GM21423 (cell line): ENCODE measurements at regions not wholly inside any gene's neighbourhood (a gene's known extent, or its start where the extent isn't known, plus 50 kb on each side); places are given as distances from the start of the nearest gene placed in this dataset.
"Not testable (repeated sequence)": the region's sequence is repeated elsewhere in the genome, so short reads cannot be mapped to it uniquely, and the experiment has no call there.

Experiments
- ATAC-seq: cut with Tn5 transposase; IDR thresholded peaks from one replicate; pipeline ENCODE4 v1.9.1; 2021; ENCODE audit warnings: mild to moderate bottlenecking, moderate library complexity; ENCODE audit not compliant: unreplicated experiment

- no peak for ATAC-seq
Measured at GRCh38 chr18:34280000-34280399, 55.3 kb upstream of the NOL4 start.

GRCh38 chr18:34280653-34281052 lies 55.9 kb upstream of the NOL4 start:
- ATAC-seq, result no peak

- ATAC-seq, result no peak
Measured at GRCh38 chr18:34281290-34281689, 56.6 kb upstream of the NOL4 start.

DNA sequence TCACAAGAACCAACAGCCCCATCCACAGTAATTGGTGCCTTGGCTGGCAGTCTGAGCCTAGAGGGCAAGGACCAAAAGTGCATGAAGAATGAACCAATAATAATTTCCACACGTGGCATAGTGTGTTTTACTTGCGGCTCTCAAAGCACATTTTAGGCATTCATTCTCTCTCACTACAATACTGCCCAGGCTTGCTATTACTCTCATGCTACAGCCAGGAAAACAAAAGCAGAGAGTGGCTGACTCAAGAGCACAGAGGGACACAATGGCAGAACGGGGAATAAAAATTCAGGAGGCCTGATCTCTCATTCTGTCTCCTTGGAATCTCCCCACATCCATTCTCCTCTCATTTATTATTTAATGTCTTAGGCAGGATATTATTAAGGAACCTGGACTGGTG lies 57.0 kb upstream of the NOL4 start:
- no peak for ATAC-seq

DNA sequence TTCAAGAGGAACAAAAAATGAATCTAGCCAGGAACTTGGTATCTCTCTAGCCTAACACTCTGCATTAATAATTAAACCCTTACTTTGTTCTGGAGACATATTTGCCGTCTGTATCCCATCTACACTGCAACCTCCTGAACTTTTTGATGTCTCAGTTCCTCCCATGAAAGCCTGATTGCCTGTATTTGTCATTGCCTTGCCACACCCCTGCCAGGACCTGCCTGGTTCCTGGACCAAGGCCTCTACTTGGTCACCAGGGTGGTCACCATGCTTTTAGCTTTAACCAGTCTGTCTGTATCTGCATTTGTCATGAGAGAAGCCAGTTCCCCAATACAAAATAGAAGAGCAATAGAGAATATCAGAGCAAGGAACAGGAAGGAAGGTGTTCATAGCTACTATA lies 58.8 kb upstream of the NOL4 start:
- ATAC-seq, result no peak

GRCh38 chr18:34287825-34288224 lies 63.1 kb upstream of the NOL4 start:
- no peak for ATAC-seq

DNA sequence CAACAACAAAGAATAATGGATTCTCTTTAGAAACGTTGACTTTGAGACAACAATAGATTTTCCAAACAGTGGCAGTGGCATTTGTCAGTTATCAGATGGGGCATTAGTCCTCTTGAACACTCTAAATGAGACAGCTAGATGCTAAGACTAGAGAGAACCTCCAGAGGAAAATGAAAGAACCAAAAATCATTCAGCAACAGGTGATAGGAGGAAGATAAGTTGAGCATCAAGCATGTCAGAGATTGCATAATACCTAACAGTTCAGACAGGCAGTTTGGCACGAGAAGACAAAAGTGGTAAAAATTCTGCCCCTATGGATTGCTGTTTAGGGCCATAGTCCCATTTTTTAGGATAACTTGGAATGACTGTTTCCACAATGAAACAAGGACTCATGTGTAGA lies 67.9 kb upstream of the NOL4 start:
- ATAC-seq, result no peak

DNA sequence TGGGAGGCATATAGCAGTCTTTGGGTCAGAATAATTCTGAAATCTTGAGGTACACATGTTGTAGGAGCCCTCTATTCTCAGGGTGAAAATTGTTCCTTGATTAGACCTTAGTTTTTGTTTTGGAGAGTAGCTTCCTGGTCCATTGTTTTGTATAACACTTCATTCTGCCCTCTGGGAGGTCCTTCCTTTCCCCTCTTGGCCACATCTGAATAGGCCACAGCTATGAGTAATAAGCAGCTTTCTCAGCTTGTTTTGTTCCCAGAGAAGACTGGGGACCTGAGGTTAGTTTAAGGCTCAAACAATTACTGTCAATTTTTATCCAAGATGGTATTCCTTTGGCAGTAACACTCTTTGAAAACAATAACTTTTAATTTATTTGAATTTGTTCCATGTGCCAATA lies 72.6 kb upstream of the NOL4 start:
- no peak for ATAC-seq

DNA sequence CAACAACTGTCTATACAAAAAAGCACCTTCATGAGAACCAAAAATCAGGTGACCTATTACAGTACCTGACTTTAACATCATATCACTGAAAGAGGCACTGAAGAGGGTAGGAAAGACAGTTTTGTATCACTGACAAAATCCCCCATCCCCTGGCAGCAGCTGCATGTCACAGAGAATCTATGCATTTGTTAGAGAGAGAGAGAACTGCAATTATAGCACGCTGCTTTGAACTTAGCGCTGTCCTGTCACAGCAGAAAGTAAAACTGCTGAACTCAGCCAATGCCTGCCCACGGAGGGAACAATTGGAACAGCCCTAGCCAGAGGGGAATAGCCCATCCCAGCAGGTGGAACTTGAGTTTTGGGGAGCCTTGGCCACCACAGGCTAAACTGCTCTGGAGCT lies 75.1 kb upstream of the NOL4 start:
- ATAC-seq, result no peak

DNA sequence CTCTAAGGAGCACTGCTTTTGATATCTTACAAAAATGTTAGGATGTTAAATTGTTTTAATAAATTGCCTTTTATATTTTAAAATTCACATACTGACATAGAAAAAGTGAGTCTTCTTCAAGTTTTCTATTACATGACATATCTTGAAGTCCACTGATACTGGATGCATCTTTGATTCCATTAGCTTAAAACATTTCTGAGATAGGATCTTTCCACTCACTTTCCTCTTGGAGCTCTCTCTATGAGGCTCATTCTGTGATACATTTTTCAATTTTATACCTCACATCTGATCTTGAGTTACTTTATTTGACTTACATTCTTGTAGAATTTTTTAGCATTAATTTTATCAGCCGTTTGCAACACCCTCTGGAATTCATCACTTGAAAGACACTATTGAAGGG lies 86.8 kb upstream of the NOL4 start:
- ATAC-seq, result no peak

DNA sequence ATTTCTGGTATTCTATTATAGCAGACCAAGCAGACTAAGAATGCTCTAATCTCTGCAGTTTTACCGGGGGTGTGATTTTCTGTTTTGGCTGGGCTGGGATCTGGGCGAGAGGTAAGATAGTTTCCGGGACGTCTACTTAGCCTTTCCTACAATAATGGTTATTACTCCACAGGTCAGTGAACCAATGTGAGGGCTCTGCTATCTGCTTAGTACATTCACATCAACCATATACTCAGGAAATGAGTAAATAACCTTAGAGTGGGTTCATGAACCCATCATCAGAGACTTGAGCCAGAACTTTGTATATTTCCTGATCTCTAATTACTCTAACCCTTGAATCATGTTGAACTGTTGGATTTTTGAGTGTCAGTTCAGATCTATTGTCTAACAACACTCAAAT lies 90.1 kb upstream of the NOL4 start:
- ATAC-seq, result no peak

DNA sequence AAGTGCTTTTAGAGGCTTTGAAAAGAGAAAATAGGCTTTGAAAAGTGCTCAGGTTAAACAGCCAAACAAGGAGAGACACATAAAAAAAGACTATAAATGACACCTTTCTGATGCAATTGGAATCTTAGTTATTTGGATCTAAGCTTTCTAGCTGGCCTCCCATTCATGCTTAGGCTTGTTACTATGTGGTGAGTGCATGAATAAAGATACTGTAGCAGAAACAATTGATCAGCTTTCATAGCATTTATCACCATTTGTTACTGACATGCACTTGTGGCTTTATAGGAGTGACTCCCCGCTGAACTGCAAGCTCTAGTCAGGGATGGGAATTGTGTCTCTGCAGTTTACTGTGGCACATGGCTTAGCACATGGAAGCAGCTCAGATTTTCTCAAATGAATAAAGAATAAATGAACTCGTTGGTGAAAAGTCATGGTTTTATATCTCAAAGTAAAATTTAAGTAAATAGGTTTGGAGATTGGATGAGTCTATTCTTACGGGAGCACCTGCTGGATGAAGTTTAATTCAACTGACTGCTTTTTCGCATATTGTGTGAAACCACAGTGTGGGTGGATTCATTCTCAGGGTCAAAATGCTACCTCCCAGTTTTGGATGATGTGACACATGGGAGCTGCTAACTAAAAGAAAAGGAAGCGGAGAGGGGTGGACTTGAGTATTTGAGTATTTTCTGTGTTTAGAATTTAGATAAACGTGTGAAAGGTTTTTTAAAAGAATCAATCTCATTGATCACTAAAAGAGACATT lies 91.1 kb upstream of the NOL4 start:
- no peak for ATAC-seq

DNA sequence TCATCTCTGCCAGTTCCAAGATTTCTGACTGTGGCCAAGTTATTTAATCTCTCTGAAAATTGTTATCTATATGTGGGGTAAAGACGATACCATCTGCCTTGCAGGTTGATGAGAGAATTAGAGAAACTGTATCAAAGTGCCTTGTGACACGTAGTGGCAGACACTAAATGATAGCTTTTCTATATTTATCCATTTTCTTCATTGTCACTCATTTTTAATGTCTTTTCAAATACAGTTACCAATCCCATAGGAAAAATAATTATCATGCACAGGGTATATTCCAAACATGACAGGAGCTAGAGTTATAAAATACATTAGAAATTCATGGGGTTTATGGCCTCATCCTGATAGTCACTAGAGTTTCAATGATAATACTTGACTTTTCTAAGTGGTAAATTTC lies 95.6 kb upstream of the NOL4 start:
- no peak for ATAC-seq

- ATAC-seq, result peak; percentile 77
Measured at GRCh38 chr18:34321066-34321465, 96.4 kb upstream of the NOL4 start.

- ATAC-seq, result no peak
Measured at GRCh38 chr18:34322365-34323289, 97.9 kb upstream of the NOL4 start.

DNA sequence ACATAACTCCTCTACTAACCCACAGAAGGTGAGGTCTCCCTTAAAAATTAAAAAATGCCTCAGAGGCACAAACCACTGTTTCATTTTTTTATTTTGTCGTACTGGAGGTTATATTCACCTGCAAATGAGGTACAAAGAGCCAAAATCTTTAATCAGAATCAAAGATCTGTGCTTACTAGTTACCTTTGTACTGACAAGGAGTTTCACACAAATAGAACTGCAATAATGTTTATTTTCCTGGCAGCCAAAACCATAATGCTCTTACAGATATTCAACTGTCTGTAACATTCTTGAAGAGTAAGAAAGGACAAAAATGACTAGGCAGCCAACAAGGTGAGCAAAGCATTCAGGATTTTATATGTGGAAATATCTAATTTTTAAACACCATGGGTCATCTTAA lies 105.1 kb upstream of the NOL4 start:
- no peak for ATAC-seq

GRCh38 chr18:34330308-34330707 lies 105.6 kb upstream of the NOL4 start:
- ATAC-seq, result no peak

DNA sequence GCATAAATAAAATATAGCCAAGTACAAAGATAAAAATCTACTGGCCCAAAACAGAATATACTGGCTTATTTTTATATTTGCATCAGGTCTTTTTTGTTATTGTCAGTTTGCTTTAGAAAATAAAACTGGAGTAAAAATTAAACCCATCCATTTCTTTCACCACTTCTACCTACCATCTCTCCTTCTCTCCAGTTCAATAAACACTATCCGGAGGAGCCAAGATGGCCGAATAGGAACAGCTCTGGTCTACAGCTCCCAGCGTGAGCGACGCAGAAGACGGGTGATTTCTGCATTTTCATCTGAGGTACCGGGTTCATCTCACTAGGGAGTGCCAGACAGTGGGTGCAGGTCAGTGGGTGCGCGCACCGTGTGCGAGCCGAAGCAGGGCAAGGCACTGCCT lies 106.2 kb upstream of the NOL4 start:
- not testable (repeated sequence) for ATAC-seq

DNA sequence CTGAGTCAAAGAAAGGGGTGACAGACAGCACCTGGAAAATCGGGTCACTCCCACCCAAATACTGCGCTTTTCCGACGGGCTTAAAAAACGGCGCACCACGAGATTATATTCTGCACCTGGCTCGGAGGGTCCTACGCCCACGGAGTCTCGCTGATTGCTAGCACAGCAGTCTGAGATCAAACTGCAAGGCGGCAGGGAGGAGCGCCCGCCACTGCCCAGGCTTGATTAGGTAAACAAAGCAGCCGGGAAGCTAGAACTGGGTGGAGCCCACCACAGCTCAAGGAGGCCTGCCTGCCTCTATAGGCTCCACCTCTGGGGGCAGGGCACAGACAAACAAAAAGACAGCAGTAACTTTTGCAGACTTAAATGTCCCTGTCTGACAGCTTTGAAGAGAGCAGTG lies 106.6 kb upstream of the NOL4 start:
- ATAC-seq, result not testable (repeated sequence)

GRCh38 chr18:34339155-34339554 lies 114.4 kb upstream of the NOL4 start:
- ATAC-seq, result no peak

- no peak for ATAC-seq
Measured at GRCh38 chr18:34342960-34343359, 118.2 kb upstream of the NOL4 start.

GRCh38 chr18:34345738-34346137 lies 121.0 kb upstream of the NOL4 start:
- ATAC-seq, result no peak
